GM12865 (cell line): ENCODE measurements at regions not wholly inside any gene's neighbourhood (a gene's known extent, or its start where the extent isn't known, plus 50 kb on each side); places are given as distances from the start of the nearest gene placed in this dataset.
"Not testable (repeated sequence)": the region's sequence is repeated elsewhere in the genome, so short reads cannot be mapped to it uniquely, and the experiment has no call there.

Experiments used
- DNase-seq: peaks from one replicate; pipeline ENCODE4 v3.0.0; 2010; ENCODE audit warnings: low read depth
- H3K4me3 ChIP-seq: 2 replicates; pipeline ENCODE4 v1.5.1; 2011; ENCODE audit warnings: mild to moderate bottlenecking, low read depth, low read length, control low read depth
- CTCF ChIP-seq: IDR thresholded peaks from 2 replicates; pipeline ENCODE4 v1.5.1; 2011; ENCODE audit warnings: low read length, control low read depth, low read depth, inconsistent platforms; ENCODE audit not compliant: insufficient read depth; ENCODE audit errors: missing control alignments

- H3K4me3 ChIP-seq, result no peak overlapping the region
- no peak for DNase-seq
- TF ChIP-seq CTCF, result no peak
Measured at GRCh38 chr12:96112733-96113132, 77.3 kb upstream of the LTA4H start.

GRCh38 chr12:96117460-96117859, 76.7 kb upstream of the ELK3 start:
- H3K4me3 ChIP-seq, result no peak overlapping the region
- no peak for DNase-seq
- TF ChIP-seq CTCF, result no peak

- no peak overlapping the region for H3K4me3 ChIP-seq
- DNase-seq, result peak; percentile 61
- no peak for TF ChIP-seq CTCF
Measured at GRCh38 chr12:96120359-96121100, 73.6 kb upstream of the ELK3 start.

GRCh38 chr12:96121271-96121711, 72.9 kb upstream of the ELK3 start:
- TF ChIP-seq CTCF, result no peak
- peak; percentile 67 for DNase-seq
- no peak overlapping the region for H3K4me3 ChIP-seq

- not testable (repeated sequence) for H3K4me3 ChIP-seq, DNase-seq
Measured at GRCh38 chr12:96128292-96128691, 65.9 kb upstream of the ELK3 start.

- DNase-seq, result no peak
- no peak overlapping the region for H3K4me3 ChIP-seq
- TF ChIP-seq CTCF, result no peak
Measured at GRCh38 chr12:96130396-96131059, 63.6 kb upstream of the ELK3 start.

- no peak for DNase-seq
- H3K4me3 ChIP-seq, result no peak overlapping the region
- TF ChIP-seq CTCF, result no peak
Measured at GRCh38 chr12:96131230-96131788, 62.9 kb upstream of the ELK3 start.
